ENCODE measurements at regions not wholly inside any gene's neighbourhood (a gene's known extent, or its start where the extent isn't known, plus 50 kb on each side); places are given as distances from the start of the nearest gene placed in this dataset.

DNA sequence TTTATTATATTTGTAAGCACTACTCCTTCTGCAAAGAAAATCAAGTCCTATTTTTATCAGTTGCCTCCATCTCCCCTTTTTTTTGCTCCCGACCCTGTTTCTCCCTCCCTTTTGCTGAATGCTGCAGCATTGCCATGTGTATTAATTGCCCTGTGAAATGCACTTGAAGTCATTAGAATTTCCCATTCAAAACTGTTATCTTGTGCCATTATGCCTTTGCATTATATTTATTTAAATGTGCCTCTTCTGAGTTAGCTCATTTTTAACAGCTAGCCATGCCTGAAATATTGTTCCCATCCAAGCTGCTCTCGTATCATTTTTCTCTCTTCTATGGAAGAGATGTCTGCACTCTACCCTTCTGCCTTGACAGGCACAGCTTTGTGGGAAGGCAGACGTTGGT lies 404.0 kb upstream of the PLXNA2 start:
- no peak for DNase-seq

DNA sequence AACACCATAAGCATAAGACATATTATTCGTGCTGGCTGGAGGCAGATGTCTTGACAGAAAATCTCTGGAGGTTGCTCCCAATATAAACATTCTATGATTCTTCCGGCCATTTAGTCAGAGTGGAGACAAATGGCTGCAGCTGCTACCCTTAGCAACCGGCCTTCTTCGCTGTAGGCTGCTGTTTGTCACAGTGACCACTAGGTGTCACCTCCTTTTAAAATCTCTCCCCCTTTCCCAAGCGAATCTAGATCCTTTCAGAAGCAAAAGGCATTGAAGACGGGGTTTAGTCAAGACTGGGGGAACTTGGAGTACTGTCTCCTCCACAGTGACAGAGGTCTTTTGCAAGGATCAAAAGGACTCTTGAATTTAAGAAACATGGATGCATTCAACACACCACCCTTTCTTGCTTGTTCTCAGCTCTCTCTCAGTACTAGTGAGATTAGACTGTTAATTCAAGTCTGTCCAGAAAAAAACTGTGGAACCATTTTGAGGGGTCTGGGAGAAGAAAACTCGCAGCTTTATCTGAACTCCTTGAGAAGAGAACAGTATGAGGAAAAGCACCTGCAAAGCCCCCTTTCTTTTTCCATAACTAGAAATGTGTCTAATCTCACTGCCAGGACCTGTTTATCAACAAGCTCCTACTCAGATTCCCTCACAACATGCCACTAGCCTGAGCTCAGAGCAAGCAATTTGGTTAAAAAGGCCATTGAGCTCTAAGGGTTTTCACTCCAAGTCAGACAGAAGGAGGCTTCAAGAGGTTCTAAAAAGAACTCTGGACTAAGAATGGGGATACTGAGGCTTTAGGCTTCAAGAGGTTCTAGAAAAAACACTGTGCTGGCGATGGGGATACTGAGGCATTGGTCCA lies 408.3 kb upstream of the PLXNA2 start:
- peak; percentile 37 for DNase-seq

DNA sequence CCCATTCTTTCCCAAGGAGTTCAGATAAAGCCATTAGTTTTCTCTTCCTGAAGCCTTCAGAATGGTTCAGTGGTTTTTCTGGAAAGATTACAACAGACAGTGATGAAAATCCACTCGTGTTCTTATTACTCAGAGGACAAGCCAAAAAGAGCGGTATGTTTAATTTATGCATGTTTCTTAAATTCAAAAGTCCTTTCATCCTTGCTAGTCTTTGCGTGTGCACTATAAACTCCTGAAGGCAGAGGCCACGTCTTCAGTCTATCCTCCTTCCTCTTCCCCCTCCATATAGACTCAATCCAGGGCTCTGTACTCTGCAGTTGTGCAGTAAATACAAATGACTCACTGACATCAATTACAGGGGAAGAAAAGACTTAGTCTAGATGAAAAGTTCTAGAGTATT lies 409.2 kb upstream of the PLXNA2 start:
- no peak for DNase-seq

DNA sequence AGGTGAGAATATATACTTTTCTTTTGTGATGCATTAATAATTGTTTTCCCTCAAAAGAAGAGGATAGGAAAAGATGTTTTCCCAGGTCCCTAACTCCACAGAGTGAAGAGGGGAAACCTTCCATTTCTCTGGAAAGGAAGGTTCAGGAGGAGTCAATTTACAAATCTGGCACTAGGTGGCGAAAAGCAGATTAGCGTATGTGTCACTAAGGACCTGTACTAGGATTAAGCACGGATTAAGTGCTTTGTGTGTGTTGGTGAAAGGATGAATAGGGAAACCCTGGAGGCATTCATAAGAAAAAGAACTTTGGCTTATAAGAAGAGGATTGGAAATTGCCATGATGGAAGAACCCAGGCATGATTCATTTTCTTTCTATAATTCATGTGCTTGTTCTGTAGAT lies 410.1 kb upstream of the PLXNA2 start:
- DNase-seq, result peak; percentile 2

DNA sequence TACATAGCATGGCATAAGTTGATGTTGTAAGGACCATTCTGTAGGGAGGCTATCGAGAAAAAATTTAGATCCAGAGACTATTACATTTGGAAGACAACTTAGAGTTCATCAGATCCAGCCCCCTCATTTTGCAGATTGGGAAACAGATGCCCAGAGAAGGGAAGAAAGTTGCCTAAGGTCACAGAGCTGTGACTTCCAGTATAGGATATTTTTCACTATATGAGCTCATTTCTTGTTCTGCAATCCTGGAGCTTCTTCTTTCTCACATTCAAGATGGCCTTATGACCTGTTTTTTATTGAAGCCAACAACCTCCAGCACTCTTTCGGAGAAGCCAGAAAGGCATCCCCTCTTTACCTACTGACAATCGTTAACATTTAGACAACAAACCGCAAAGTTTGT lies 421.8 kb upstream of the PLXNA2 start:
- DNase-seq, result no peak

DNA sequence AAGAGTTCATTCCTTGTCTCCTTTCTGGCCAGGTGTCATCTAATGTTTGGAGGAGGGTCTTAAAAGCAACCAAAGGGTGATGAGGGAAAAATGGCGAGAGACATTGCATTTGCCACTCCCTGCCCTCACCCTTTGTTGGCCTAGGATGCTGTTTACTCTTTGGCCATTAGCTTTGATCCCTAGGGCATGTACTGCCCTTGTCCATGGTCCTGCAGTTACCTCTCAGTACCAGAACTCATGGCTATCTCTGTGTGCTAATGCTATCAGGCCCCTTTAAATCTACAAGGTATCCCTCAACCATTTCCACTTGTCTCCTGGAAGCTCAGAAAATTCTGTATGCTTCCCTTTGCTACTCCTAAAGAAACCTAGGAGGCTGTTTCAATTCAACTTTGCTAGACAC lies 424.8 kb upstream of the PLXNA2 start:
- DNase-seq, result no peak

DNA sequence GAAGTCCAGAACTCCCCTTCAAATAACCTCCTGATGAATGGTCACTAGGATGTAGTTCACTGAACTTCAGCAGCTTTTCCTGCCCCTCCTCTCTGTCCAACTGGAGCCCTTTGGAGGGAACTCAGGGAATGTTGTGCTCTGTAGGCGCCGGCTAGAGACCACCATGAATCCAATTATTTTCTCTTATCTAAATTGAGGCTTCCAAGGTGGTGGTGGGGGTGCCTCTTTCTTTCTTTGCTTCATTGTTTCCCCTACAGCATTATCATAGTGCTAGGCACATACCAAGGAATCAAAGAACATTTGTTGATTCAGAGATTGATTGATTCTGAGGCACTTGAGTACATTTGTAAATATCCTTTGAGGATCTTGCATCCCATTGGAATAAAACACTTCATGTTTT lies 426.6 kb upstream of the PLXNA2 start:
- no peak for DNase-seq

DNA sequence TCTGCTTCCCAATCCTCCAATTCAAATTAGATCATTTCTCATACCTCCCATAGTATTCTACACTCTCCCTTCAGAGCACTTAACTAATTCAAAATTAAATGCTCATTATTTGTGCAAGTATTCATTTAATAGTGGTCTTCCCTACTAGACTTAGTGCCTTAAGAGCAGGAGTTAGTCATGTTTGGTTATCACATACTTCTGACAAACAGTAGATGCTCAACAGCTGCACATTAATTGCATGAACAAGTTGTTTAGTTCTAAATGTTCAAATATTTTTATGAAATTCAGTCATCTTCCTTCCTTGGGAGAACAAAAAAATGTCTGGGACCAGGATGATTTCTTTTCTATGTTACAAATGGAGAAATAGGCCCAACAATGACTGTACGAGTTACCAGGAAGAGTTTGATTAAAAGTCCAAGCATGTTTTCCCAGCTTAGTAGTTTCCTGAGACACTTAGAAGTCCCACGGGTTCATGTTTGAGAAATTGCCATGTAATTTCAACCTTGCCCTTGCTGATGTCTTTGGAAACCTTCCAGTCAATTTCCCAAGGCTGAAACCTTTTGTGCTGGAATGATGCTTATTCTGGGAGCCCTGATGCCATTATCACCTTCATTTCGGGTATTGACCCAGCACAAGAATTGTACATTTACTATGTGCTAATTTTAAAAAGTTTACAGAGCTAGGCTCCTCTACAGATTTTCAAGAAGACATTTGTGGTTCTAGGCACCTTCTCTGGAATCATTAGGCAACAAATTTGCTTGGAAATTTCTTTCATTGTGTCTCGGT lies 437.9 kb upstream of the PLXNA2 start:
- DNase-seq, result no peak

DNA sequence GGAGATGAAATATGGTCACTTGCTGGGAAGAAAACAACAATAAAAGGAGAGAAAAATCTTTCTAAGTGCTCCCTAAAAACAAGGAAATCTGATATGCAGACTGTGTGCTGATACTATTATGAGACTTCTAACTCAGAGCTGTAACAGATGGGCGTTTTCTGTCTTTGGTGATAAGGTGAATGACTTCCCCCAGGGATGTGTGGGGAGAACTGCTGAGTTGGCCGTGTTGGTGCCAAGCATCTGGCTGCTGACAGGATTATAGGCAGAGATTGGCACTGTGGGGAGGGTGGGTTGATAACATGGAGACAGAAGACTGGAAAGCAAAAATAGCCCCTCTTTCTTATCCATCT lies 438.5 kb upstream of the PLXNA2 start:
- no peak for DNase-seq

DNA sequence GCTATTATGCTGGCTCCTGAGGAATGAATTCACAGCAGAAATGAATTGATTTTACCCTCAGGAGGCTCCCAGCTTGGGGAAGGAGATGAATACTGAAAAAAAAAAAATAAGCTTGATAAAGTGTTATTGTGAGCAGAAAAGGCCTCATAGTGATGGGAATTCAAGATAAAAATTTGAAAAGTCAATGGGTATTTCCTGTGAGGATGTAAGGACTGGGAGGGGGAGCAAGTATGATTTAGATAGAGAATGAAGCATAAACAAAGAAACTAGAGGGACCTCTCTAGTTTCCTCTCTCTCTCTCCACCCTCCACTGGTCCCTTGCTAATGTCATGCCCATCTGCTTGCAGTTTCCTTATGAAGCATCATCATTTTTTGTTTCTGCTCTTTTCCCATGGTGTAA lies 439.0 kb upstream of the PLXNA2 start:
- DNase-seq, result no peak

DNA sequence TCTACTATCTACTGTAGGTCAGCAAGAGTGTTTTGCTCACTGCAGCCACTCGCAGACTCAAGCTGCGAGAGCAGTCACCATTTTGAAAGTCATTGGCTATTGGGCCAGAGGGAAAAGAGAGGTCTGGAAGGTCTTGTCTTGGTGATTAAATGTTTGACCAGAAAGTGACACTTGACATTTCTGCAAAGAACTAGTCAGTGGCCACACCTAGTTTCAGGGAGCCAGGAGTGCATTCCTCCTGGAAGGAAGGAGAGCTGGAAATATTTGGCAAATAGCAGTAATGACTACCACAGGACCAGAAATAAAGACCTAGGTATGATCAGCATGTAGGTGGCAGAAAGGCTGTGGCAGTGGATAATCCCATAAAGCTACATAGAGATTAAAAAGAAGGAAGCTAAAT lies 440.0 kb upstream of the PLXNA2 start:
- no peak for DNase-seq

DNA sequence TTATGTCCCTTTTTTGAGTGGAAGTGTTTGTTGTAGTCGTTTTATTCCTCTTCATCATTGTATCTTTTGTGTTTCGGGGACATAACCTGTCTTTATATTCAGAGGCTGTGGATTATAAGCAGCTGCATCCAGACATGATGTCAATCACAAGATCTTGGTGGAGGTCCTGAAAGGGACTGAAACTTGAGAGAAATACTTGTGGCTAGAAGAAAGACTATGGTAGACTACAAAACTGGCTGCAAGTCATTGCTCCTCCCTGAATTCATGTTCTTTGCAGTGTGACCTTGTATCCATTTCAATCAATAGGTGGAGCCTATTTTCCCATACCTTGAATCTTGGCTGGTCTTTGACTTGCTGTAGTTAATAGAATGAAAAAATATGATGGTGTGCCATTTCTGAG lies 442.4 kb upstream of the PLXNA2 start:
- DNase-seq, result no peak

DNA sequence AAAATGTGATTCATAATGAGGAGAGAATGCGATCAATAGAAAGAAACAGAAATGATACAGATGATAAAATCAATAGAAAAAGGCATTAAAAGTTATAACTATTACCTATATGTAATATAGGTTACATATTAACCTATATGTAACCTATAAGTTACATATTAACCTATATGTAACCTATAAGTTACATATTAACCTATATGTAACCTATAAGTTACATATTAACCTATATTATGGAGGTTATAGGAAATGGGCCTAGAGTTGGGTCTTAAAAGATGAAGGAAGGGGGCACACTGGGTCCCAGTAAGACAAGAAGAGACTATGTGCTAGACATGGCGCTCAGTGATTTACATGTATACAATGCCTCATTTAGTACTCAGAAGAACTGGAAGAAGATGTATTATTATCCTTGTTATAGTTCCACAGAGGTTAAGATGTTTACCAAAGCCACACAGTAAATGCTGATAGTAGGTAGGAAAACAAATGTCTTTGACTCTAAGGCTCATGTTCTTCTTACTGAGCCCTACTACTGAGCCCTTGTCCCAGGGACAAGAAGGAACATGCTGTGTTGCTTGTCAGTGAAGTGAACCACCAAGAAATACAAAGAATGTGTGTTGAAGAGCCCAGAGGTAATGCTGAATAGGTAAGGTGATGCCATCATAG lies 444.6 kb upstream of the PLXNA2 start:
- no peak for DNase-seq

DNA sequence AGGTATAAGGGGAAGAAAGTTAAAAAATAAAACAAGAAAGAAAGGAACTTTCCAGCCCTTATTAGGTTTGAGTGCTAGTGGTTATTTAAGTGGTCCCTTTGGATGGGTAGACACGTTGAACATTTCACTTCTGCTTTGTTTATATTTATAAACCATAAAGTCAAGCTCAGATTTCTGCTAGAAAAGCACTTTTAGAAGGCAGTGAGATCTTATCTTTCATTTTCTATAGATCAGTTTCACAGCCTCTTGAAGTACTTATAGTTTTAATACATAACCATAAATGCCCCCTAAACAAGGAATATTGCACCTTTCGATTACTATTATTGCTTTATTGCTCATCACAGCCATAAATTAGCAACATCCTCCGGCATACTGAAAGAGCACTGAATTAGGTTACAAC lies 446.8 kb upstream of the PLXNA2 start:
- no peak for DNase-seq

DNA sequence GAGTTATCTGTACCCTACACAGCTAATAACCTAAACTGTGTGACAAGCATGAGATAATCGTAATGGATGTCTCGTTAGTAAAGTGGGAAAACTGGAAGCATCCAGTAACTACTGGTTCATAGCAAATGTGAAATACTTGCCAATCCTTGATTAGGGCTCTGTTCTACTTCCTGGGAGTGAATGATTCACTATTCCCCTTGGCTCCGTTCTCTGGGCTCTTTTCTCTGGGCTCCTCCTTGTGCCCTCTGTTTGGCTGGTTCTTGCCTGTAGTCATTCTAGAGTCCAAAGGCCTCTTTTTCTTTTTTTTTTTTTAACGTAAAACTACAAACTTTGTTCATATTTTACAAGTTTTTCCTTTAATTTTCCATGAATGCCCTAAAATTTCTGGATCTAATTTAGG lies 465.8 kb upstream of the PLXNA2 start:
- DNase-seq, result no peak

DNA sequence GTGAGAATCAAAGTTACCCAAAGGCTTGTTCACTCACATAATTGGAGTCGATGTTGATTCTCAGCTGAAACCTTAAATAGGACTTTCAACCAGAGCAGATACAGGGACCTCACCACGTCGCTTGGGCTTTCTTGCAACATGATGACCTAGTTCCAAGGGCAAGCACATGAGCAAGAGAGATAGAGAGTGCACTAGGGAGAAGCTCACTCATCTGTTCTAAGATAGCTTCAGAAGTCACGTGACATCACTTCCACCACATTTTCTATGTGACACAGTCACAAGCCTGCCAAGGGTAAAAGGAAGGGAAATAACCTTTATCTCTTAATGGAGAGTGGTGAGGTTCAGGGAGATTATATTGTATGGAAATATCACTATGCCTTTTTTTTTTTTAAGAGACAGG lies 470.1 kb upstream of the PLXNA2 start:
- DNase-seq, result no peak

DNA sequence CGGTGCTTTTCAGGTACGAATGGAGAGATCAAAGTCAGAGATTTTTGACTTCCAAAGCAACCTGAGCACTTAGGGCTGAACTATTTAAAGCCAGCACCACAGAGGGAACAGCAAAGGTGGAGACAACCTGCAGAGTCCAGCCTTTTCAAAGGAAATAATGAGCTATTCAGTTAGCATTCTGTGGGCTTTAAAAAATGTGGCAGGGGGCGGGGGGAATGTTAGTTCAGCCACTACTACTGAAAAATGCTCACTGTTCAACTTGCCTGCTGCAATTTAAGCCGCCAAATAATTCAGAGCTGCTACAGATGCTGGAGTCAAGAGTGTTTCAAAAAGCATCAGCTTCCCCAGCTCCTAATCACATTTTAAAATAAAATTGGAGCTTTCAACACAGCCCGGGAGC lies 473.3 kb upstream of the PLXNA2 start:
- no peak for DNase-seq

DNA sequence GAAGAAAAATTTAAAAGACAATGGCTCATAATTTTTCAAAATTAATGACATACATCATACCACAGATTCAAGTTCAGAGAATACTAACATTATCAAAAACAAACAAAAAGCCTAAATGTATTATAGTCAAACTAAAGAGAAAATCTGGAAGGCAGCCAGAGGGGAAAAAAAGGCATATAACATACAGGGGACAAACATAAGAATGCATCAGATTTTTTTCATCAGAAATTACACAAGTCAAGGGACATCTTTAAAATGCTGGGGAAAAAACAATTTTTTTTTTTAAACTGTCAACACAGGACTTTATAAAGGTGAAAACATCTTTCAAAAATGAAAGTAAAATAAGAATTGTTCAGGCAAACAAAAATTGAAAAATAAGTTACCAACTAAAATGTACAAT lies 478.4 kb upstream of the PLXNA2 start:
- DNase-seq, result no peak

DNA sequence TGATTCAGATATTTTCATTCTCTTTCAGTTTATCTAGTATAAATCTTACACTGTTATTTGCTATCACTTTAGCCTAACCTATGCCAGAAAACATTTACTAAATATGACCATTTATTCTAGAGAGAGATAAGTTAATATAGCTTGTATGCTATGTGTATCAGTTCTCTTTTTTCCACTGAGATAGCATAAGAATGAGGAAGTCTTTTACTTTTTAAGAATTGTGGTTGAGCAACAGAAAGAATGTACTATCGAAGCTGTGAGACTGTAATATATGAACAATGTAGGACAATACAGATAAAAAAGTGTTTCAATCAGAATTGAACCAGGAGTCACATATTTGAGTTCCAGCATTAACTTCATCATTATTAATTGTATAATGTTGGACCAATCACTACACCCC lies 479.9 kb upstream of the PLXNA2 start:
- no peak for DNase-seq

DNA sequence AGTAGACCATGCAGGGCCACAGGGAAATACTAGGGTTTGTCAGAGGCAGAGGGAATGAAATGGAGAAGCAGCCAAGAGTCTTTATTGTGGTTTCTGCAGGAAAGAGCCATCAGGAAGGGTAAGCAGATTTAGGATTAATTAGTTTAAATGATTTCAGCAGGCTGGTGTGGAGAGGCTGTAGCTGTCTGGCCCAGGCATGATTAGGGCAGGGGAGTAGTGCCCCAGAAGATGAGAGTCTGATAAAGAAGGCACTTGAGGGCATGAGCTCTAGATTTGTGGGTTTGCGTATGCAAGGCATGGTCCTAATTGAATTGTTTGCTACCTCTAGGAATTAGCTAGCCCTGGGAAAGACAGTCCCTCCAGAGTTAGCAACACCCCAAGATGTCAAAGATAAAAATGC lies 484.6 kb upstream of the PLXNA2 start:
- DNase-seq, result no peak

DNA sequence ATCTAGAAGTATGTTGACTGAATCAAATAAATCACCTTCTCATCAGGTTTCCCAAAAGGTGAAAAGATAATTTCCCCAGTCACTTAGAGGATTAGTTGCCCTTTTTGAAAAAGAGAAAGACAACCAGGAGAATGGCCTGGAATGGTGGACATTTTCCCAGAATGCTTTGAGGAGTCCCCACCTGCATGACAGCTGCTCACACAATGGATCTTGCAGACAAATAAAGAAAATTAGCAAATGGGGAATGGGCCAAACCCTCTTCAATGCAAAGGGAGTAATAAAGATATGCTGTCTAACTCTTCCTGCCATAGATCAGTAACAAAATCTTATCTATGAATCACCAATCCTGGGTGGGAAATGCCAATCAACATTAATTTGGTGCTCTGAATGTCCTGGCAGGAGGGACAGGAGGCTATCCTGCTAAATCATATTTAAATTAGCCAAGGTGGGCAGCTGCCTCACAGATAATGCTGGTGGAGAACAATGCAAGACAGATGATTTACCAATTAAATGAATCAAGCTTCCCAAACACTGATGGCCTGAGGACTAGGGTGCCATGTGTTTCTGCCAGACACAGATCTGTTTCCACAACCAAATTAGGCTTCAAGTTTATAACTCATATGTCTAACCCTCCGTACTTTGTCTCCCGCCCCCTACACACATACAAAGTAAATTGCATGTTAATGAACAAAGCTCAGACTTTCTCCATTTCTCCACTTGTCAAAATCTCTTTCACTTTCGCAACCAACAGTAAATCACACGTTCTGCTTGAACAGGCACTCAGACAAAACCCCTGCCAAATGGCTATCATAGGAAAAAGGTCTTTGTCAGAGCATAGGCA lies 488.0 kb upstream of the PLXNA2 start:
- DNase-seq, result peak; percentile 59

DNA sequence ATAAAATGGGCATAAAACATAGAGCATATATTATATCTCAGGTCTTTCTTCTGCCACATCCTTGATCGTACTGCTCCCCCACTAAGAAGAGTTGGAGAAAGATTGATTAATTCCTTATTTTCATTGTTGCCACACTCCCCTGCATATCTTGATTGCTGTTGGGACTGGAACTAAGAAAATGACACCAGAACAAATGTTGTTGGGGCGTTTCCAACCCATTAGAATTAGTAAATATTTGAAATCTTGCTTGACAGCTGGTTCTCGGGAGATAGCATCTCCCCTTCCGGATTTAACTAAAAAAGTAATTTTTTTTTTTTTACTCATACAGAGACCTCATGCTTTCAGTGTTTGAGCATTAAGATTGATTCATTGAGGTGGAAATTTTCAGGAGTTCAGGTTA lies 493.0 kb upstream of the PLXNA2 start:
- DNase-seq, result no peak

DNA sequence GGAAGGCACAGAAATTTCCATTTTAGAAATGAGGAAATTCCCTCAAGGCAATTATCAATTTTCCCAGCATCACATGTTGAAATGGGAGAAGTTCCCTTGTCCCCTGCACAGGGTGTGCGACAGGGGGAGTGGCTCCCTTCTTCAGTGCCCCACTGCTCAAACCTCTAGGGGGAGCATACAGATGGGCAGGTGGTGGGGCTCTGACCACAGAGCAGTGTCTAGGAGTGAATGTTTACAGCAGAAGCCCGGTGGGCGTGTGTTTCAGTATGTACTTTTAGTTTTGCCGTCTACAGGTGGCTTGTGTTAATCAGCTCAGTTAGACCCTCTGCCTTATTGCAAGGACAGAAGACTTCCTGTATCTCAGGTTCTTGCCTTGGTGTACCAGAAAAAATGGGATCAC lies 493.7 kb upstream of the PLXNA2 start:
- DNase-seq, result no peak
